ENCODE measurements at regions not wholly inside any gene's neighbourhood (a gene's known extent, or its start where the extent isn't known, plus 50 kb on each side); places are given as distances from the start of the nearest gene placed in this dataset.

DNA sequence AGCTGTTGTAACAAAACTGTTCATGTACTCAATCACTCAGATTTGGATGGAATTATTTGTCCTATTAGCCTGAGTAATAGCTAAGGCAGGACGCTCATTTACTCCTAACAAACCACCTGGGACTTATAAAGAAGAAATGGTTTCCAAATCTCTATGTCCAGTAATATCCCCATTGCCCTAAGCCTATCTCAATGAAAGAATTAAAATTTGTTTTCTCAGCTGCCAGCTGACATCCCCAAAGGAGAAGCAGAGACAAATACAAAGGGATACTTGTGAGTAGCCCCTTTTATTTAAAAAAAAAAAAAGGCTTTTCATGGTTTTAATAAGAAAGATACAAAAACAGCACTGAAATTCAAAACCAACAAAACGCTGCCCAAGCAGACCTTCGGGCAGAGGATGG lies 211.4 kb upstream of the PARD3B start:
- ChIA-PET POLR2A (no interaction called here), CTCF (no interaction called here)
- Histone ChIP-seq H3K9me3 (no peaks in the 10 kb centered on the region), H3K4me1 (peaks cover 4% of the 10 kb centered on the region), H3K4me2 (no peak overlapping the region), H3K27ac (no peak overlapping the region), H3K4me3 (no peak overlapping the region)
- no peak for ATAC-seq
- no peak for FAIRE-seq
- whole genome bisulfite sequencing (ENCODE audit: missing lambda C conversion rate), result 78% methylated on average over 3 of the region's 3 CpGs
- no peak for DNase-seq (ENCODE audit: low read depth in 1 of 2, low spot score in 1 of 2)
- TF ChIP-seq JUN (IDR thresholded peaks at IDR 0.05), result no peak
- TF ChIP-seq, protein P1, sequence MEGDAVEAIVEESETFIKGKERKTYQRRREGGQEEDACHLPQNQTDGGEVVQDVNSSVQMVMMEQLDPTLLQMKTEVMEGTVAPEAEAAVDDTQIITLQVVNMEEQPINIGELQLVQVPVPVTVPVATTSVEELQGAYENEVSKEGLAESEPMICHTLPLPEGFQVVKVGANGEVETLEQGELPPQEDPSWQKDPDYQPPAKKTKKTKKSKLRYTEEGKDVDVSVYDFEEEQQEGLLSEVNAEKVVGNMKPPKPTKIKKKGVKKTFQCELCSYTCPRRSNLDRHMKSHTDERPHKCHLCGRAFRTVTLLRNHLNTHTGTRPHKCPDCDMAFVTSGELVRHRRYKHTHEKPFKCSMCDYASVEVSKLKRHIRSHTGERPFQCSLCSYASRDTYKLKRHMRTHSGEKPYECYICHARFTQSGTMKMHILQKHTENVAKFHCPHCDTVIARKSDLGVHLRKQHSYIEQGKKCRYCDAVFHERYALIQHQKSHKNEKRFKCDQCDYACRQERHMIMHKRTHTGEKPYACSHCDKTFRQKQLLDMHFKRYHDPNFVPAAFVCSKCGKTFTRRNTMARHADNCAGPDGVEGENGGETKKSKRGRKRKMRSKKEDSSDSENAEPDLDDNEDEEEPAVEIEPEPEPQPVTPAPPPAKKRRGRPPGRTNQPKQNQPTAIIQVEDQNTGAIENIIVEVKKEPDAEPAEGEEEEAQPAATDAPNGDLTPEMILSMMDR (IDR thresholded peaks at IDR 0.05), result no peak

DNA sequence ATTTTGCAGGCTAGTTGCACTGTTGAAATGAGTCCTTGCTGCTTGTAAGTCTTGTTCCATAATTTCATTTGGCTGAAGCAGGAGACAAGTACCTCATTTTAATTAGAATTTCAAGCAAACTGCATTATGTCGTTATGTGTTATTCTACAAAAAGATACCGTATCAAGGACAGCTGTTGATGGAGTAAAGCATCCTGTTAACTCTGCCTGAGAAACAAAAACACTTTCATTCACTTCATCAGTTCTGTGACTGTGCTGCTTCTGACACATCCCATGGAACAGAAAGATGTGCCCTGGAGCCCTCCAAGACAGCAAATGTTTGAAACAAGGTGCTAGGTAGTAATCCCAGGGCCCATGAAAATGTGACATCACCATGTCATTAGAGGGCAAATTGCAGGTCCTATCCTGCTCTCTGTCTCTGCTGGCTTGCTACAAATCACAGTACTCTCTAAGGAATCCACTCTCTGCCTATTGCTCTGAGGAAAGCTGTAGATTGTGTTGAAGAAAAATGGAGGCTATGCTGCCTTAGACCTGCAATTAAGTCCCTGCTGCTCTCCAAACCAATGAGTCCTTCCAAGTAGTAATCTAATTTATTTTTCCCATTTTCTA lies 209.7 kb upstream of the PARD3B start:
- H3K9me3 ChIP-seq, result peaks cover 3% of the 10 kb centered on the region; the same call in 1 of the 3 replicates
- H3K4me3 ChIP-seq, result no peak overlapping the region
- no peak overlapping the region for H3K27ac ChIP-seq
- ATAC-seq (no peak), FAIRE-seq (no peak), DNase-seq (ENCODE audit: low read depth in 1 of 2, low spot score in 1 of 2) (no peak)
- no peak overlapping the region for H3K4me2 ChIP-seq
- POLR2A ChIA-PET, result no interaction called here
- no peak for TF ChIP-seq ZFP36 (IDR thresholded peaks at IDR 0.05; ENCODE audit: borderline replicate concordance, partially characterized antibody)
- no peak for TF ChIP-seq HOXB13 (CRISPR knock-in tag; IDR thresholded peaks at IDR 0.05; ENCODE audit: low read depth)
- no peak for TF ChIP-seq SMC3 (IDR thresholded peaks at IDR 0.05)
- TF ChIP-seq RCOR1 (IDR thresholded peaks at IDR 0.05; ENCODE audit: low read depth, low read length), result no peak
- TF ChIP-seq RARB (CRISPR knock-in tag; IDR thresholded peaks at IDR 0.05), result no peak
- TF ChIP-seq, protein P1 (IDR thresholded peaks at IDR 0.05), result no peak
- TF ChIP-seq POLR2A (IDR thresholded peaks at IDR 0.05; ENCODE audit: low read length), result no peak
- WGBS (ENCODE audit: missing lambda C conversion rate), result 88% methylated on average over 2 of the region's 2 CpGs
- CTCF ChIA-PET, result interaction anchor here (0.6 to 4.1 kb wide), 2 partner anchors 11 to 1148 kb away, joined by 3 to 12 read pairs; no protein-coding TSS in a partner anchor
- peaks cover 18% of the 10 kb centered on the region for H3K4me1 ChIP-seq

DNA sequence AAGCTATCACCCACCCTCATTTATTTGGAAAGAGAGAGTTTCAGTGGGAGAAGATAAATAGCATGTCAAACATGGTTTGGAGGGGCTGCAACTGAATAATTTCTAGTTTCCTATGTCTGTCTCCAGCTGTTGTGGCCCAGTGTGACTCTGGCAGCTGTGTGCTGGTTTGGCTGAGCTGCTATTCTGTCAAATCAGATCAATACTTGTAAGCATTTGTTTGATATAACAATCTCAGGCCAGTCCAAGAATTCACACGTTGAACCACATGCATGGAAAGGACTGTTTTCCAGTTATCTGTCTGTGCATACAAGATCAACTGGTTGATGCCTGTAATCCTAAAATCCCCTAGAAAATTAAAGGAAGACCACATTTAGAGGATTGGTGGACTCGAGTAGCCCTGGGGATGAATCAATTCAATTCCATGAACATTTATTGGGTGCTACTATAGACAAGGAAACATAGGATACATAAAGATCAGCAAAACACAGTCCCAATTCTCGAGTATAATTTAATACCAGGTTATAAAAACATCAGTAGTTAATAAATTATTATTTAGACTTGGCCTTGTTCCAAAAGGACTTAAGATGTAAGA lies 209.0 kb upstream of the PARD3B start:
- no peak overlapping the region for H3K27ac ChIP-seq
- POLR2A ChIA-PET, result no interaction called here
- H3K4me3 ChIP-seq, result no peak overlapping the region
- 44% methylated on average over 3 of the region's 3 CpGs for WGBS (ENCODE audit: missing lambda C conversion rate)
- DNase-seq (ENCODE audit: low read depth in 1 of 2, low spot score in 1 of 2) (no peak), FAIRE-seq (no peak), ATAC-seq (no peak)
- TF ChIP-seq KDM1A (IDR thresholded peaks at IDR 0.05; ENCODE audit: low read depth) (no peak), SREBF2 (IDR thresholded peaks at IDR 0.05) (no peak), MAZ (IDR thresholded peaks at IDR 0.05; ENCODE audit: borderline replicate concordance, low read depth, low read length) (no peak), GATA3 (IDR thresholded peaks at IDR 0.05; ENCODE audit: borderline replicate concordance) (no peak), FOSB (CRISPR knock-in tag; IDR thresholded peaks at IDR 0.05) (no peak), ZFP36 (IDR thresholded peaks at IDR 0.05; ENCODE audit: borderline replicate concordance, partially characterized antibody) (no peak), NPAS2 (CRISPR knock-in tag; IDR thresholded peaks at IDR 0.05; ENCODE audit: borderline replicate concordance) (no peak), CEBPB (IDR thresholded peaks at IDR 0.05) (no peak)
- TF ChIP-seq, protein P2, sequence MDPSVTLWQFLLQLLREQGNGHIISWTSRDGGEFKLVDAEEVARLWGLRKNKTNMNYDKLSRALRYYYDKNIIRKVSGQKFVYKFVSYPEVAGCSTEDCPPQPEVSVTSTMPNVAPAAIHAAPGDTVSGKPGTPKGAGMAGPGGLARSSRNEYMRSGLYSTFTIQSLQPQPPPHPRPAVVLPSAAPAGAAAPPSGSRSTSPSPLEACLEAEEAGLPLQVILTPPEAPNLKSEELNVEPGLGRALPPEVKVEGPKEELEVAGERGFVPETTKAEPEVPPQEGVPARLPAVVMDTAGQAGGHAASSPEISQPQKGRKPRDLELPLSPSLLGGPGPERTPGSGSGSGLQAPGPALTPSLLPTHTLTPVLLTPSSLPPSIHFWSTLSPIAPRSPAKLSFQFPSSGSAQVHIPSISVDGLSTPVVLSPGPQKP (IDR thresholded peaks at IDR 0.05; ENCODE audit: low read depth, low read length), result no peak
- TF ChIP-seq, protein P3, sequence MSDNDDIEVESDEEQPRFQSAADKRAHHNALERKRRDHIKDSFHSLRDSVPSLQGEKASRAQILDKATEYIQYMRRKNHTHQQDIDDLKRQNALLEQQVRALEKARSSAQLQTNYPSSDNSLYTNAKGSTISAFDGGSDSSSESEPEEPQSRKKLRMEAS (IDR thresholded peaks at IDR 0.05), result no peak
- TF ChIP-seq, protein P4, sequence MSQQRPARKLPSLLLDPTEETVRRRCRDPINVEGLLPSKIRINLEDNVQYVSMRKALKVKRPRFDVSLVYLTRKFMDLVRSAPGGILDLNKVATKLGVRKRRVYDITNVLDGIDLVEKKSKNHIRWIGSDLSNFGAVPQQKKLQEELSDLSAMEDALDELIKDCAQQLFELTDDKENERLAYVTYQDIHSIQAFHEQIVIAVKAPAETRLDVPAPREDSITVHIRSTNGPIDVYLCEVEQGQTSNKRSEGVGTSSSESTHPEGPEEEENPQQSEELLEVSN (IDR thresholded peaks at IDR 0.05; ENCODE audit: borderline replicate concordance, low read depth), result no peak
- TF ChIP-seq, protein P5, sequence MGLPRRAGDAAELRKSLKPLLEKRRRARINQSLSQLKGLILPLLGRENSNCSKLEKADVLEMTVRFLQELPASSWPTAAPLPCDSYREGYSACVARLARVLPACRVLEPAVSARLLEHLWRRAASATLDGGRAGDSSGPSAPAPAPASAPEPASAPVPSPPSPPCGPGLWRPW (IDR thresholded peaks at IDR 0.05), result no peak
- TF ChIP-seq, protein P6, sequence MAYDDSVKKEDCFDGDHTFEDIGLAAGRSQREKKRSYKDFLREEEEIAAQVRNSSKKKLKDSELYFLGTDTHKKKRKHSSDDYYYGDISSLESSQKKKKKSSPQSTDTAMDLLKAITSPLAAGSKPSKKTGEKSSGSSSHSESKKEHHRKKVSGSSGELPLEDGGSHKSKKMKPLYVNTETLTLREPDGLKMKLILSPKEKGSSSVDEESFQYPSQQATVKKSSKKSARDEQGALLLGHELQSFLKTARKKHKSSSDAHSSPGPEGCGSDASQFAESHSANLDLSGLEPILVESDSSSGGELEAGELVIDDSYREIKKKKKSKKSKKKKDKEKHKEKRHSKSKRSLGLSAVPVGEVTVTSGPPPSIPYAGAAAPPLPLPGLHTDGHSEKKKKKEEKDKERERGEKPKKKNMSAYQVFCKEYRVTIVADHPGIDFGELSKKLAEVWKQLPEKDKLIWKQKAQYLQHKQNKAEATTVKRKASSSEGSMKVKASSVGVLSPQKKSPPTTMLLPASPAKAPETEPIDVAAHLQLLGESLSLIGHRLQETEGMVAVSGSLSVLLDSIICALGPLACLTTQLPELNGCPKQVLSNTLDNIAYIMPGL (CRISPR knock-in tag; IDR thresholded peaks at IDR 0.05; ENCODE audit: borderline replicate concordance), result no peak
- TF ChIP-seq, protein P7, sequence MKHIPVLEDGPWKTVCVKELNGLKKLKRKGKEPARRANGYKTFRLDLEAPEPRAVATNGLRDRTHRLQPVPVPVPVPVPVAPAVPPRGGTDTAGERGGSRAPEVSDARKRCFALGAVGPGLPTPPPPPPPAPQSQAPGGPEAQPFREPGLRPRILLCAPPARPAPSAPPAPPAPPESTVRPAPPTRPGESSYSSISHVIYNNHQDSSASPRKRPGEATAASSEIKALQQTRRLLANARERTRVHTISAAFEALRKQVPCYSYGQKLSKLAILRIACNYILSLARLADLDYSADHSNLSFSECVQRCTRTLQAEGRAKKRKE (CRISPR knock-in tag; IDR thresholded peaks at IDR 0.05; ENCODE audit: low read depth), result no peak
- peaks cover 10% of the 10 kb centered on the region; the same call in 1 of the 3 replicates for H3K9me3 ChIP-seq
- CTCF ChIA-PET, result interaction anchor here (1.8 to 4.1 kb wide), 2 partner anchors 12 to 356 kb away, joined by 4 to 12 read pairs; no protein-coding TSS in a partner anchor
- H3K4me2 ChIP-seq, result no peak overlapping the region
- H3K4me1 ChIP-seq, result peaks cover 18% of the 10 kb centered on the region
